Body of pancreas (tissue), 4 donors: ENCODE measurements at regions not wholly inside any gene's neighbourhood (a gene's known extent, or its start where the extent isn't known, plus 50 kb on each side); places are given as distances from the start of the nearest gene placed in this dataset.

Experiments
- ATAC-seq: fragments of 150-250 bp; one replicate; pipeline ENCODE4 v1.9.1; 2016
- DNase-seq, 4 donors: peaks; one replicate each; pipeline ENCODE4 v3.0.0-alpha.2; 2019
- H3K27ac ChIP-seq, 4 donors: fragments of 200-600 bp; sonication (generic); 1 replicate in 3 of 4; 2 replicates in 1 of 4; pipeline versions ENCODE4 v1.5.1 to v1.6.1; 2016 to 2019; ENCODE audit warnings: mild to moderate bottlenecking in 1 of 4, mixed read lengths in 1 of 4, moderate library complexity in 1 of 4
- H3K27me3 ChIP-seq, 2 donors: fragments of 200-600 bp; sonication (generic); one replicate each; pipeline ENCODE4 v1.6.0; 2016; ENCODE audit warnings: mild to moderate bottlenecking in 1 of 2
- H3K36me3 ChIP-seq, 2 donors: fragments of 200-600 bp; sonication (generic); replicated peaks in 1 of 2; 2 replicates each; pipeline ENCODE4 v1.5.1; 2016; ENCODE audit warnings: low read depth in 2 of 2; ENCODE audit not compliant: insufficient read depth in 1 of 2
- H3K4me1 ChIP-seq: fragments of 200-600 bp; sonication (generic); one replicate; pipeline ENCODE4 v1.6.0; 2016
- H3K4me3 ChIP-seq, 2 donors: fragments of 200-600 bp; sonication (generic); 1 replicate in 1 of 2; 2 replicates in 1 of 2; pipeline ENCODE4 v1.5.1; 2016 to 2019
- H3K9me3 ChIP-seq, 3 donors: fragments of 200-600 bp; sonication (generic); 1 replicate in 2 of 3; 2 replicates in 1 of 3; pipeline ENCODE4 v1.5.1; 2016
- CTCF ChIP-seq, 7 experiments: fragments of 450-650 bp in 4 of 7; fragments of 200-600 bp in 3 of 7; sonication (generic) in 3 of 7; IDR thresholded peaks; one replicate each; pipeline ENCODE4 v1.5.1; 2016 to 2019; ENCODE audit warnings: antibody characterized with exemption in 7 of 7
- POLR2A ChIP-seq, 3 donors: fragments of 450-650 bp; IDR thresholded peaks; one replicate each; pipeline ENCODE4 v1.6.1; 2016; ENCODE audit warnings: antibody characterized with exemption in 3 of 3, mild to moderate bottlenecking in 2 of 3
- WGBS, 2 donors: methylation state at CpG; one replicate each; pipeline ENCODE4 v1.1.5; 2017; 5-methylcytosine and 5-hydroxymethylcytosine counted together
- intact Hi-C: fragments of 100-400 bp; cut with DNase I; formaldehyde crosslinking; loops from one replicate; pipeline ENCODE4 v1.15.1; 2023

- no peak overlapping the region for H3K27ac ChIP-seq
- ATAC-seq (no peak), DNase-seq (no peak)
- H3K4me3 ChIP-seq: no peak overlapping the region
- no peaks in the 10 kb centered on the region for H3K4me1 ChIP-seq
- 15 to 31% methylated on average over 3 of the region's 3 CpGs for WGBS, 2 donors
- peaks cover 0 to 4% of the 10 kb centered on the region in 2 donors for H3K27me3 ChIP-seq
- no peaks in the 10 kb centered on the region for H3K36me3 ChIP-seq
- intact Hi-C loops: no loop called here
- TF ChIP-seq CTCF (IDR thresholded peaks at IDR 0.05) (no peak), POLR2A (IDR thresholded peaks at IDR 0.05) (no peak)
- no peaks in the 10 kb centered on the region for H3K9me3 ChIP-seq
These were observed 181.3 kb downstream of the CAVIN4 start for GRCh38 chr9:100759215-100759614.

- H3K4me1 ChIP-seq: no peaks in the 10 kb centered on the region
- intact Hi-C loops: no loop called here
- no peak overlapping the region for H3K4me3 ChIP-seq
- ATAC-seq (no peak), DNase-seq (no peak)
- H3K27me3 ChIP-seq: peaks cover 0 to 4% of the 10 kb centered on the region in 2 donors
- WGBS, 2 donors: 0 to 6% methylated on average over 1 of the region's 1 CpG
- H3K9me3 ChIP-seq: no peaks in the 10 kb centered on the region
- TF ChIP-seq POLR2A (IDR thresholded peaks at IDR 0.05) (no peak), CTCF (IDR thresholded peaks at IDR 0.05) (no peak)
- no peak overlapping the region for H3K27ac ChIP-seq
- H3K36me3 ChIP-seq: no peaks in the 10 kb centered on the region
These were observed 183.5 kb downstream of the CAVIN4 start for GRCh38 chr9:100761276-100761802.

- TF ChIP-seq POLR2A (IDR thresholded peaks at IDR 0.05) (no peak), CTCF (IDR thresholded peaks at IDR 0.05) (no peak)
- no peak overlapping the region for H3K4me3 ChIP-seq
- no peaks in the 10 kb centered on the region for H3K9me3 ChIP-seq
- DNase-seq (no peak), ATAC-seq (no peak)
- H3K27ac ChIP-seq: no peak overlapping the region
- H3K36me3 ChIP-seq: no peaks in the 10 kb centered on the region
- whole genome bisulfite sequencing, 2 donors: 3 to 24% methylated on average over 1 of the region's 1 CpG
- intact Hi-C loops: no loop called here
- H3K27me3 ChIP-seq: no peaks in the 10 kb centered on the region
- no peaks in the 10 kb centered on the region for H3K4me1 ChIP-seq
These were observed 196.4 kb downstream of the CAVIN4 start for GRCh38 chr9:100774326-100774725.

GRCh38 chr9:100774962-100775361 is 197.1 kb downstream of the CAVIN4 start:
- DNase-seq: no peak
- Histone ChIP-seq H3K4me3 (no peak overlapping the region), H3K4me1 (no peaks in the 10 kb centered on the region), H3K27ac (no peak overlapping the region), H3K9me3 (no peaks in the 10 kb centered on the region), H3K36me3 (no peaks in the 10 kb centered on the region), H3K27me3 (no peaks in the 10 kb centered on the region)
- 20 to 33% methylated on average over 1 of the region's 1 CpG for WGBS, 2 donors
- no peak for ATAC-seq
- TF ChIP-seq CTCF (IDR thresholded peaks at IDR 0.05): no peak
- intact Hi-C loops: no loop called here

- no peak for TF ChIP-seq CTCF (IDR thresholded peaks at IDR 0.05)
- TF ChIP-seq POLR2A (IDR thresholded peaks at IDR 0.05): no peak
- H3K27me3 ChIP-seq: no peaks in the 10 kb centered on the region
- intact Hi-C loops: no loop called here
- ATAC-seq (no peak), DNase-seq (no peak)
- H3K4me3 ChIP-seq: no peak overlapping the region
- H3K4me1 ChIP-seq: no peaks in the 10 kb centered on the region
- H3K27ac ChIP-seq: no peak overlapping the region
- 61 to 64% methylated on average over 1 of the region's 1 CpG for WGBS, 2 donors
- no peaks in the 10 kb centered on the region for H3K36me3 ChIP-seq
- H3K9me3 ChIP-seq: no peaks in the 10 kb centered on the region
These were observed 198.0 kb downstream of the CAVIN4 start for GRCh38 chr9:100775912-100776311.
